IMR-90 (cell line): ENCODE measurements at regions not wholly inside any gene's neighbourhood (a gene's known extent, or its start where the extent isn't known, plus 50 kb on each side); places are given as distances from the start of the nearest gene placed in this dataset.

ENCODE experiments used
- ATAC-seq: fragments of 200-7000 bp; cut with Tn5 transposase; 2 replicates; pipeline ENCODE4 v1.9.1; 2020; ENCODE audit warnings: low read depth, mild to moderate bottlenecking, moderate library complexity
- BruUV-seq: library from RNA; stranded (reverse); fragments of 400-500 nt; replicated peaks from 2 replicates; lab custom pipeline; 2021; lab: Mats Ljungman, UMichigan
- CTCF ChIA-PET: fragments of 300-600 bp; formaldehyde crosslinking; extraction: SDS; loops from one replicate; lab custom pipeline; 2021; ENCODE audit warnings: antibody characterized with exemption; lab: Yijun Ruan, JAX
- POLR2A ChIA-PET: fragments of 300-600 bp; sonication (Branson Sonifier 250); formaldehyde crosslinking; loops from one replicate; lab custom pipeline; 2022; ENCODE audit warnings: antibody characterized with exemption; ENCODE audit not compliant: unreplicated experiment; lab: Charles Lee
- DNase-seq: peaks from one replicate; pipeline ENCODE4 v3.0.0; 2013
- H2AFZ ChIP-seq: replicated peaks from 2 replicates; pipeline ENCODE3; 2013; ENCODE audit warnings: low read length, mild to moderate bottlenecking; ENCODE audit not compliant: poor library complexity
- H2AK5ac ChIP-seq: 2 replicates; pipeline ENCODE4 v1.6.1; 2013; ENCODE audit warnings: low read depth, low read length, inconsistent platforms
- H2AK9ac ChIP-seq: replicated peaks from 2 replicates; pipeline ENCODE3; 2013; ENCODE audit warnings: mild to moderate bottlenecking, low read depth, low read length, moderate library complexity; ENCODE audit not compliant: poor library complexity
- H2BK120ac ChIP-seq: 2 replicates; pipeline ENCODE4 v1.6.1; 2013; ENCODE audit warnings: low read depth, low read length, inconsistent platforms
- H2BK15ac ChIP-seq: 3 replicates; pipeline ENCODE4 v1.6.1; 2013; ENCODE audit warnings: low read depth, low read length, inconsistent platforms
- H2BK20ac ChIP-seq: 2 replicates; pipeline ENCODE4 v1.6.1; 2013; ENCODE audit warnings: low read depth, mild to moderate bottlenecking, inconsistent platforms, low read length, moderate library complexity
- H2BK5ac ChIP-seq: 2 replicates; pipeline ENCODE4 v1.6.1; 2013; ENCODE audit warnings: mild to moderate bottlenecking, low read depth, low read length, inconsistent platforms; ENCODE audit not compliant: poor library complexity, severe bottlenecking
- H3K14ac ChIP-seq: replicated peaks from 2 replicates; pipeline ENCODE4 v1.6.1; 2013; ENCODE audit warnings: low read depth, low read length, inconsistent platforms
- H3K18ac ChIP-seq: 2 replicates; pipeline ENCODE4 v1.6.1; 2013; ENCODE audit warnings: low read depth, low read length, control low read depth
- H3K23ac ChIP-seq: 2 replicates; pipeline ENCODE4 v1.6.1; 2013; ENCODE audit warnings: low read depth, low read length, inconsistent platforms
- H3K27ac ChIP-seq: 2 replicates; pipeline ENCODE4 v1.5.1; 2013; ENCODE audit warnings: mild to moderate bottlenecking, control low read depth, low read length; ENCODE audit not compliant: insufficient read depth
- H3K27me3 ChIP-seq: 2 replicates; pipeline ENCODE4 v1.6.1; 2013; ENCODE audit warnings: low read length; ENCODE audit not compliant: control insufficient read depth, insufficient read depth
- H3K36me3 ChIP-seq: 2 replicates; pipeline ENCODE4 v1.6.1; 2013; ENCODE audit warnings: low read length, mixed read lengths; ENCODE audit not compliant: control insufficient read depth, insufficient read depth
- H3K4ac ChIP-seq: 2 replicates; pipeline ENCODE4 v1.6.1; 2013; ENCODE audit warnings: low read depth, low read length, inconsistent platforms
- H3K4me1 ChIP-seq: 2 replicates; pipeline ENCODE4 v1.6.1; 2013; ENCODE audit warnings: low read length, mixed read lengths; ENCODE audit not compliant: control insufficient read depth, insufficient read depth
- H3K4me2 ChIP-seq: 2 replicates; pipeline ENCODE4 v1.6.1; 2013; ENCODE audit warnings: low read depth, mild to moderate bottlenecking, control low read depth, low read length, moderate library complexity
- H3K4me3 ChIP-seq: 2 replicates; pipeline ENCODE4 v1.5.1; 2013; ENCODE audit warnings: low read depth, mild to moderate bottlenecking, control low read depth, low read length, moderate library complexity; ENCODE audit not compliant: insufficient read depth
- H3K56ac ChIP-seq: 2 replicates; pipeline ENCODE4 v1.6.1; 2013; ENCODE audit warnings: low read length, inconsistent platforms; ENCODE audit not compliant: insufficient read depth; ENCODE audit errors: extremely low read depth
- H3K79me1 ChIP-seq, 2 experiments: 2 replicates each; pipeline ENCODE4 v1.6.1; 2013; ENCODE audit warnings: low read length in 2 of 2, inconsistent platforms in 1 of 2, low read depth in 1 of 2
- H3K9ac ChIP-seq: 2 replicates; pipeline ENCODE4 v1.6.1; 2013; ENCODE audit warnings: low read depth, low read length, control low read depth
- H3K9me1 ChIP-seq: 2 replicates; pipeline ENCODE4 v1.6.1; 2013; ENCODE audit warnings: low read length, inconsistent platforms; ENCODE audit not compliant: insufficient read depth
- H3K9me3 ChIP-seq: 2 replicates; pipeline ENCODE4 v1.6.1; 2013; ENCODE audit warnings: low read length; ENCODE audit not compliant: control insufficient read depth, insufficient read depth
- H4K20me1 ChIP-seq: 2 replicates; pipeline ENCODE4 v1.6.1; 2013; ENCODE audit warnings: low read length, inconsistent platforms; ENCODE audit not compliant: insufficient read depth
- H4K5ac ChIP-seq: 2 replicates; pipeline ENCODE4 v1.6.1; 2013; ENCODE audit warnings: mild to moderate bottlenecking, low read depth, low read length, control low read depth
- H4K8ac ChIP-seq, 2 experiments: 2 replicates each; pipeline ENCODE4 v1.6.1; 2013; ENCODE audit warnings: low read depth in 2 of 2, low read length in 2 of 2, control low read depth in 1 of 2, inconsistent platforms in 1 of 2
- H4K91ac ChIP-seq: 2 replicates; pipeline ENCODE4 v1.6.1; 2013; ENCODE audit warnings: low read depth, low read length, inconsistent platforms; ENCODE audit not compliant: insufficient read depth
- BHLHE40 ChIP-seq: fragments of 150-350 bp; IDR thresholded peaks from 2 replicates; pipeline ENCODE4 v1.6.1; 2016; ENCODE audit warnings: mild to moderate bottlenecking, low read depth, low read length
- CEBPB ChIP-seq: IDR thresholded peaks from 2 replicates; pipeline ENCODE4 v1.6.1; 2012; ENCODE audit warnings: low read depth, low read length, improper control_type of control experiment
- MAFK ChIP-seq: IDR thresholded peaks from 2 replicates; pipeline ENCODE4 v1.6.1; 2012; ENCODE audit warnings: low read depth, low read length, improper control_type of control experiment
- MAZ ChIP-seq: IDR thresholded peaks from 2 replicates; pipeline ENCODE4 v1.6.1; 2012; ENCODE audit warnings: low read depth, mild to moderate bottlenecking, low read length, improper control_type of control experiment, moderate library complexity, borderline replicate concordance
- MXI1 ChIP-seq: IDR thresholded peaks from 2 replicates; pipeline ENCODE4 v1.6.1; 2012; ENCODE audit warnings: low read depth, mild to moderate bottlenecking, low read length, moderate library complexity, borderline replicate concordance
- NFE2L2 ChIP-seq: fragments of 150-350 bp; IDR thresholded peaks from 2 replicates; pipeline ENCODE4 v1.6.1; 2016; ENCODE audit warnings: low read depth, mild to moderate bottlenecking, low read length
- POLR2A ChIP-seq: IDR thresholded peaks from 2 replicates; pipeline ENCODE4 v1.6.1; 2012; ENCODE audit warnings: mild to moderate bottlenecking, low read depth, low read length
- RCOR1 ChIP-seq: IDR thresholded peaks from 2 replicates; pipeline ENCODE4 v1.6.1; 2012; ENCODE audit warnings: mild to moderate bottlenecking, low read length, improper control_type of control experiment; ENCODE audit not compliant: insufficient replicate concordance
- RFX5 ChIP-seq: IDR thresholded peaks from 2 replicates; pipeline ENCODE4 v1.8.0; 2012; ENCODE audit warnings: low read depth, mild to moderate bottlenecking, low read length, moderate library complexity
- SMC3 ChIP-seq: fragments of 150-350 bp; IDR thresholded peaks from 2 replicates; pipeline ENCODE4 v1.6.1; 2016; ENCODE audit warnings: low read depth, mild to moderate bottlenecking, antibody characterized with exemption, low read length, moderate library complexity
- WGBS, 2 experiments: methylation state at CpG; one replicate each; pipeline versions ENCODE4 v1.1.5 to v1.1.7; 2013; ENCODE audit warnings: missing lambda C conversion rate in 2 of 2; ENCODE audit not compliant: insufficient read length in 1 of 2; ENCODE audit errors: extremely low coverage in 2 of 2; 5-methylcytosine and 5-hydroxymethylcytosine counted together
- dilution Hi-C: fragments of 300-500 bp; cut with HindIII; formaldehyde crosslinking; loops from one replicate; pipeline ENCODE4 v1.14.3; 2018; ENCODE audit warnings: low sequenced_read_pairs; ENCODE audit not compliant: unreplicated experiment
- in situ Hi-C: fragments of 300-500 bp; cut with MboI; formaldehyde crosslinking; loops from 3 replicates; pipeline ENCODE4 v1.14.3; 2019; ENCODE audit warnings: low sequenced_read_pairs, inconsistent platforms, mixed read lengths
- intact Hi-C: fragments of 100-400 bp; cut with micrococcal nuclease; formaldehyde crosslinking; loops from 2 replicates; pipeline ENCODE4 v1.10.0; 2022
- TF ChIP-seq, protein P1 (sequence below): conservative IDR thresholded peaks from 2 replicates; pipeline ENCODE4 v1.5.1; 2012; ENCODE audit warnings: mild to moderate bottlenecking, low read depth, low read length, improper control_type of control experiment
- TF ChIP-seq, protein P2 (sequence below): fragments of 150-350 bp; IDR thresholded peaks from 2 replicates; pipeline ENCODE4 v1.6.1; 2016; ENCODE audit warnings: low read depth, mild to moderate bottlenecking, low read length, moderate library complexity, borderline replicate concordance
- TF ChIP-seq, protein P3 (sequence below): fragments of 150-350 bp; IDR thresholded peaks from 2 replicates; pipeline ENCODE4 v1.6.1; 2017; ENCODE audit warnings: mild to moderate bottlenecking, antibody characterized with exemption, low read length, low read depth

DNA sequence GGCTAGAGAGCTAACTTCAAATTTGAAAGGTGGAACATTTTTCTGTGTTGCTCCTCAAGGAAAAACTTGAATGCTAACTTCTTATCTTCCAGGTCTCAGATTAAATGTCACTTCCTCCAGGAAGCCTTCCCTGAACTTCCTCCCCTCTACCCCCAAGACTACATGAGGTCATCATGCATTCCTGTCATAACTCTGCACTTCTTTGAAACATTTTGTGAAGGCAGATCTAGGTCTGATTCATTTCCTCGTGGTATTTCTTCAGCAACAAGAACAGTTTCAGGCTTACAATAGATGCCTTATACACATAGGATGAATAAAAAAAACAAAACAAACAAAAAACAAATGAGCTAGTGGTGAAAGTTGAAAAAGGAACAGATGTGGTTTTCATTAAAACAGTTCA, 97.1 kb upstream of the SRRM4 start:
- no CpG with 5 or more reads among the region's 1 CpG for WGBS, 2 experiments
- H2AFZ ChIP-seq, result no peak overlapping the region
- H3K9me1 ChIP-seq, result no peaks in the 10 kb centered on the region
- in situ Hi-C loops (no loop called here), dilution Hi-C loops (no loop called here), intact Hi-C loops (no loop called here)
- H3K4me1 ChIP-seq, result no peaks in the 10 kb centered on the region
- TF ChIP-seq, protein P1, sequence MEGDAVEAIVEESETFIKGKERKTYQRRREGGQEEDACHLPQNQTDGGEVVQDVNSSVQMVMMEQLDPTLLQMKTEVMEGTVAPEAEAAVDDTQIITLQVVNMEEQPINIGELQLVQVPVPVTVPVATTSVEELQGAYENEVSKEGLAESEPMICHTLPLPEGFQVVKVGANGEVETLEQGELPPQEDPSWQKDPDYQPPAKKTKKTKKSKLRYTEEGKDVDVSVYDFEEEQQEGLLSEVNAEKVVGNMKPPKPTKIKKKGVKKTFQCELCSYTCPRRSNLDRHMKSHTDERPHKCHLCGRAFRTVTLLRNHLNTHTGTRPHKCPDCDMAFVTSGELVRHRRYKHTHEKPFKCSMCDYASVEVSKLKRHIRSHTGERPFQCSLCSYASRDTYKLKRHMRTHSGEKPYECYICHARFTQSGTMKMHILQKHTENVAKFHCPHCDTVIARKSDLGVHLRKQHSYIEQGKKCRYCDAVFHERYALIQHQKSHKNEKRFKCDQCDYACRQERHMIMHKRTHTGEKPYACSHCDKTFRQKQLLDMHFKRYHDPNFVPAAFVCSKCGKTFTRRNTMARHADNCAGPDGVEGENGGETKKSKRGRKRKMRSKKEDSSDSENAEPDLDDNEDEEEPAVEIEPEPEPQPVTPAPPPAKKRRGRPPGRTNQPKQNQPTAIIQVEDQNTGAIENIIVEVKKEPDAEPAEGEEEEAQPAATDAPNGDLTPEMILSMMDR, result no peak
- TF ChIP-seq NFE2L2, result no peak
- no peak for TF ChIP-seq CEBPB
- no peak for TF ChIP-seq RCOR1
- TF ChIP-seq, protein P2, sequence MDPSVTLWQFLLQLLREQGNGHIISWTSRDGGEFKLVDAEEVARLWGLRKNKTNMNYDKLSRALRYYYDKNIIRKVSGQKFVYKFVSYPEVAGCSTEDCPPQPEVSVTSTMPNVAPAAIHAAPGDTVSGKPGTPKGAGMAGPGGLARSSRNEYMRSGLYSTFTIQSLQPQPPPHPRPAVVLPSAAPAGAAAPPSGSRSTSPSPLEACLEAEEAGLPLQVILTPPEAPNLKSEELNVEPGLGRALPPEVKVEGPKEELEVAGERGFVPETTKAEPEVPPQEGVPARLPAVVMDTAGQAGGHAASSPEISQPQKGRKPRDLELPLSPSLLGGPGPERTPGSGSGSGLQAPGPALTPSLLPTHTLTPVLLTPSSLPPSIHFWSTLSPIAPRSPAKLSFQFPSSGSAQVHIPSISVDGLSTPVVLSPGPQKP, result no peak
- TF ChIP-seq MAZ, result no peak
- TF ChIP-seq POLR2A, result no peak
- TF ChIP-seq RFX5, result no peak
- TF ChIP-seq, protein P3, sequence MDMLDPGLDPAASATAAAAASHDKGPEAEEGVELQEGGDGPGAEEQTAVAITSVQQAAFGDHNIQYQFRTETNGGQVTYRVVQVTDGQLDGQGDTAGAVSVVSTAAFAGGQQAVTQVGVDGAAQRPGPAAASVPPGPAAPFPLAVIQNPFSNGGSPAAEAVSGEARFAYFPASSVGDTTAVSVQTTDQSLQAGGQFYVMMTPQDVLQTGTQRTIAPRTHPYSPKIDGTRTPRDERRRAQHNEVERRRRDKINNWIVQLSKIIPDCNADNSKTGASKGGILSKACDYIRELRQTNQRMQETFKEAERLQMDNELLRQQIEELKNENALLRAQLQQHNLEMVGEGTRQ, result no peak
- no peak for TF ChIP-seq MAFK
- no peak for TF ChIP-seq MXI1
- TF ChIP-seq SMC3, result no peak
- TF ChIP-seq BHLHE40, result no peak
- BruUV-seq, result no TSS peak
- H3K4ac ChIP-seq, result no peak overlapping the region
- DNase-seq, result no peak
- no peak overlapping the region for H4K91ac ChIP-seq
- no peak overlapping the region for H3K4me3 ChIP-seq
- H4K5ac ChIP-seq, result no peak overlapping the region
- no peak overlapping the region for H2BK15ac ChIP-seq
- H2AK9ac ChIP-seq, result no peak overlapping the region
- H4K8ac ChIP-seq, result no peak overlapping the region
- no peak overlapping the region for H3K18ac ChIP-seq
- peaks cover 22% of the 10 kb centered on the region for H3K9me3 ChIP-seq
- no peak overlapping the region for H2BK5ac ChIP-seq
- CTCF ChIA-PET, result no interaction called here
- H2AK5ac ChIP-seq, result no peak overlapping the region
- H3K23ac ChIP-seq, result no peak overlapping the region
- H4K20me1 ChIP-seq, result no peaks in the 10 kb centered on the region
- no peak overlapping the region for H3K56ac ChIP-seq
- H3K14ac ChIP-seq, result no peak overlapping the region
- no peaks in the 10 kb centered on the region for H3K27me3 ChIP-seq
- POLR2A ChIA-PET, result no interaction called here
- no peak overlapping the region for H3K27ac ChIP-seq
- H3K4me2 ChIP-seq, result no peak overlapping the region
- H2BK120ac ChIP-seq, result no peak overlapping the region
- ATAC-seq, result no peak
- H3K9ac ChIP-seq, result no peak overlapping the region
- no peak overlapping the region for H2BK20ac ChIP-seq
- H3K36me3 ChIP-seq, result no peaks in the 10 kb centered on the region
- H3K79me1 ChIP-seq, result no peaks in the 10 kb centered on the region
